ENCODE measurements at regions not wholly inside any gene's neighbourhood (a gene's known extent, or its start where the extent isn't known, plus 50 kb on each side); places are given as distances from the start of the nearest gene placed in this dataset.

DNA sequence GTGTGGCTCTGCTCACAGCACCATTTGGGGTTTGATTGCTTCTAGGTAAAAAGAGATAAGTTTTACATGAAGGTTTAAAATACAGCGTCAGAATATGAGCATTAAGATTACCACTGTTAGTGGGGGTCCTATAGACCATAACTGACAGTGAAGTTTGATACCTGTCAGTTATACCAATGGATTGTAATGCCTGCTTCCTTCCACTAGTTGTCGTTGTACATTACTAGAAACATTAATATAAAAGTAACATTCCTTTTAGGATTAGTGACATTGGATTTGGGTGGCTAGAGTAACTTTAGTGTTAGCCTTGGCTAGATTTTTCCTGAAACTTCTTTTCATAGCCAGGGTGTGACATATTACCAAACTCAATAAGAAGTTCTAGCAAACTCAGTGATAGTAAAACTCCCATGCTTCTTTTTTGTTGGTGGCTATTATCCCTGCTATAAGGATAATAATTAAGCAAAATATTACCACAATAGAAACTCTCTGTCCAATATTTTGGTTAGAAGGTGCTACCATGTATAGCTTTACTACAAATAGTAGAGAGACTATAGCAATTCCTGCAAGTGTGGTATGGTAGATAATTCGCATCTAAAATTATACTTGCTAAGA is 57.1 kb downstream of the FAM181B start:
- DNase-seq (ENCODE audit: low read depth in 2 of 2): no peak

DNA sequence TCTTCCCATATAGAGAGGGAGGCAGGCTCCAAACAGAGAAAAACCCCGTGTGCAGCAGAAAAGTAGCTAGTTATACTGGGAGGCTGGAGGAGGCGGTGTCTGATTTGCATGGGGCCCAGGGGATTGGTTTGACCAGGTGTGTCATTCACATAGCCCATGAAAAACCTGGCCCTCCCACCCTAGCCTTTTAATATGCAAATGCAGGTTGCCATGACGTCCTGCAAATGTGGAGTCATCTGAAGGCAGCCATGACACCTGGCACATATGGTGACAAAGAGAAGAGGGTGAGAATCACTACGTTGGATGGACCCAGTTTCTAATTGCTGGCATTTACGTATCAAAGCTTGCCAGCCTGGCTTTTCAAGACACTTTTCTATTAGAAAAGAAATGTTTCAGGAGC is 57.8 kb downstream of the FAM181B start:
- DNase-seq (ENCODE audit: low read depth in 2 of 2): no peak

DNA sequence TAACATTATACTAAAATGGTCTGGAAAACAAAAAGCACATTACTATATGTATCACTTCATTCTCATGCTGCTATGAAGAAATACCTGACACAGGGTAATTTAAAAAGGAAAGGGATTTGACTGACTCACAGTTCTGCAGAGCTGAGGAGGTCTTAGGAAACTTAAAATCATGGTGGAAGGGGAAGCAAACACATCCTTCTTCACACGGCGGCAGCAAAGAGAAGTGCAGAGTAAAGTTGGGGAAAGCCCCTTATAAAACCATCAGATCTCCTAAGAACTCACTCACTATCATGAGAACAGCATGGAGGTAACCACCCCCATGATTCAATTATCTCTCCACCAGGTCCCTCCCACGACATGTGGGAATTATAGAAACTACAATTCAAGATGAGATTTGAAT is 60.0 kb downstream of the FAM181B start:
- DNase-seq (ENCODE audit: low read depth in 2 of 2): no peak

DNA sequence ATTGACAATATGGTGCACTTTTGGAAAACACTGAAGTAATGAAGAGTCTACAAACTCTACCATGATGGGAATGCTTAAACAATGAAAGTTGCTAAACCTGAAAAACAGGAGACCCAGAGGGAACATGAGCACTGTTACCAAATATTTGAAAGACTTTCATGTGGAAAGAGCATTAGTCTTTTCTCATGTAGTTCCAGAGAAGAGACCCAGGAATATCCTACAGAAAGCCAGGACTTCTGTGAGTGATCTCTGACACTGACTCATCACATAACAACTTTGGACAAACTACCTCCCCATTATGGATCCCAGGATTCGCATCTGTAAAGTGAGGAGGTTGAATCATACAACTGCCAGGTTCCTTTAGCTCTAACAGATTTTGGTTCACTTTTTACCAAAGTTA is 62.2 kb downstream of the FAM181B start:
- DNase-seq (ENCODE audit: low read depth in 2 of 2): no peak

DNA sequence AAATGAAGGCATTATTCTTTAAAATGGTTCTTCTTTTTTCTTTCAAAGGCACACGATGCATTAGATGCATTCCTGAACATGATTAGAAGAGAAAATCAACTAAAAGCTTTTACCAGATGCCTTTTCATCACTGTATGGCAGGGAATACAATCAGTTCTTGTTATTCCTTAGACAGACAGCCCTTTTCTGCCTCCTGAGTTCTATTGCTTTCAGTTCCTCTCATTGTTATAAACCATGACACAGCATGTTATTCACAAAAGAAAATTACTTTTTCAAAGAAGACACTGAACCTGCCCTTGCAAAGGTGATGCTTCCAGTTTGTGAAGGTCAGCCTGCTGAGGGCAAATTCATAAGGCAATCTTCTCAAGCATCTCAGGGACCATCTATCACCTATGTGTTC is 70.1 kb downstream of the FAM181B start:
- DNase-seq (ENCODE audit: low read depth in 2 of 2): no peak

DNA sequence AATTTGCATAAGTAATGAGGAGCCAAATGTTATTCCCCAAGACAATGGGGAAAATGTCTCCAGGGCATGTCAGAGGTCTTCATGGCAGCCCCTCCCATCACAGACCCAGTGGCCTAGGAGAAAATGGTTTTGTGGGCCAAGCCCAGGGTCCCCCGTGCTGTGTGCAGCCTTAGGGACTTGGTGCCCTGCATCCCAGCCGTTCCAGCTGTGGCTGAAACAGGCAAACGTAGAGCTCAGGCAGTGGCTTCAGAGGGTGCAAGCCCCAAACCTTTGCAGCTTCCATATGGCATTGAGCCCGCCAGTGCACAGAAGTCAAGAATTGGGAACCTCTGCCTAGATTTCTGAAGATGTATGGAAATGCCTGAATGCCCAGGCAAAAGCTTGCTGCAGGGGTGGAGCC is 79.9 kb downstream of the FAM181B start:
- DNase-seq (ENCODE audit: low read depth in 2 of 2): no peak

DNA sequence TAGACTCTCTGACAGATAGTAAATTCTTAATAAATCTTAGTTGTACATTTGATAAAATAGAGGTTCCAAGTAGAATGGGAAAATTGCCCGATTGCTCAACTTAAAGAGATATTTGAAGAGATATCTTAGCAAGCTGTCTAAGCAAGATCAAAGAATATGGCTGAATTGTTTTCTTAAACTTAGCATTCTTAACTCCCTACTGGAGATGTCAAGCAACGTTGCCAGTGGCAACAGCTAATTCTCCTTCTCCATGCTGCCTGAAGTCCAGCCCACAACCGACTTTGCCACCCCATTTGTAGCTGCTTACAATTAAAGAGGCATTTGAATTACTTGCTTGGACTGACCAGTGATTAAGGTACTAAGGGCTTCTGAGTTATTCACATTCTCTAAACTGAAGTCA is 94.4 kb downstream of the FAM181B start:
- no peak for DNase-seq (ENCODE audit: low read depth in 2 of 2)

DNA sequence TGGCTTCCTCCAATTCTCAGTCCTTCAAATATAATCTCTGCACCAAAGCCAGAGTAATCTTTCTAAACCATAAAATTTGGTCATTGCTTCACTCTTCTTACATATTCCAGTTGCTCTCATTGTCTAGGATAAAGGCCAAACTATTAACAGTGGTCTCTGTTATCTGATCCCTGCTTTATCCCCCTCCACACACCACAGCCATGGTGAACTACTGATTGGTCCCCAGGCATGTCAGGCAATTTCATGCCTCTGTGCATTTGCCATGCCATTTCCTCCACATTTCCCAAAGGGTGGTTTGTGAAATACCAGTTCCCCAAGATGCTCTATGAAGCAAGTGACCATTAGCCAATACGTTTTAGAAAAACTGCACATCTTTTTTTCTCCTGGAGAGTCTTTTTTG is 97.0 kb downstream of the FAM181B start:
- no peak for DNase-seq (ENCODE audit: low read depth in 2 of 2)

DNA sequence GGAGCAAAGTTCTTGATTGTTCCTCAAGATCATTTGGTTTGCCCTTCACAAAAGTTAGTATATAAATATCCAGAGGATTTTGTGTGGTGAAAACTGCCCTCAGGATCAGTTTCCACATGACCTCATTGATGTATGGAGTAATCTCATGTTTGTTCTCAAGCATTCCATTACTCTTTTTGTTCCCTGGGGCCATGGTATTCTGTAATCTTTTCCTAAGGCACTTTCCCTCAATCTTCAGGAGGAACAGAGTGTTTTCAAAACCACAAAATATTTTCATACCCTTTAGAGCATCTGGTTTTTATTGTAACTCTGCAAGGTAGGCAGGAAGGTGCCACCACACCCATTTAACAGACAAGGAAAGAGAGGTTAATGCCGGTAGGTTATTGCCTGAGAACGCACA is 99.6 kb downstream of the FAM181B start:
- no peak for DNase-seq (ENCODE audit: low read depth in 2 of 2)

DNA sequence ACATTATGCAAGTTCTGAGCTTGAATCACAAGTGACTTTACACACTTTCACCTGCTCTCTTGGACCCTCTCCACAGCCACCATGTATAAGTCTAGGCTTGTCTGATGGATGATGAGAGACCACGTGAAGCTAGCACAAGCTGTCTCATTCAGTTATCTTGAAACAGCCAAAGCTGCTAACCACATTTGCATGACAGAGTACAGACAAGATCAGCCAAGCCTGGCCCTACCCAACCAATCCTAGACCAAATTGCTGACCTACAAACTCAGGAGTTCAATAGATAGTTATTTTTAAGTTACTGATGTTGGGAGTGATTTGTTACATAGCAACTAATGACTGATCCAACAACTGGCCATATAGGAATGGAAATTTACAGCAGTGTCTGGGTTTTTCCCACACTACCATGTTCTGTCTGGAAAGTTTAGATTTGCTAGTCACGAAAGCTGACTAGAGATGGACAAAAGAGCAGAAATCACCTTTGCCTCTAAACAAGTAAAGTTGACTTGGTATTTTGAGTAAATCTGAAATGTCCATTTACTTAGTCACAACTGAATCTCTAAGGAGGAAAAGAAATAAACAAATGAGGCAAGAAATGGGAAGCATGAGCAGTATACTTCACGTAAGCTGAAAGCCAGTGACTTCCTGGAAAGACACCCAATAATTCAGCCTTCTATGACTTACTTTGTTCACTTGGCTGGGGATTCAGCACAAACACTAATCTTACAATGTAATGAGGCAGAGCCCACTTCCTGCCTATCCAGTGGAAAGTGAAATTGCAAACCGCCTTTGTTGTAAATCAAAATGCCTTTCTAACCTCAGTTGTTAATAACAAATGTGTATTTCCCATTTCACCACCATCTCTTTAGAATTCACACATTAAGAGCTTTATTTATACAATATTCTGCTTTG is 101.7 kb downstream of the FAM181B start:
- no peak for DNase-seq (ENCODE audit: low read depth in 2 of 2)

DNA sequence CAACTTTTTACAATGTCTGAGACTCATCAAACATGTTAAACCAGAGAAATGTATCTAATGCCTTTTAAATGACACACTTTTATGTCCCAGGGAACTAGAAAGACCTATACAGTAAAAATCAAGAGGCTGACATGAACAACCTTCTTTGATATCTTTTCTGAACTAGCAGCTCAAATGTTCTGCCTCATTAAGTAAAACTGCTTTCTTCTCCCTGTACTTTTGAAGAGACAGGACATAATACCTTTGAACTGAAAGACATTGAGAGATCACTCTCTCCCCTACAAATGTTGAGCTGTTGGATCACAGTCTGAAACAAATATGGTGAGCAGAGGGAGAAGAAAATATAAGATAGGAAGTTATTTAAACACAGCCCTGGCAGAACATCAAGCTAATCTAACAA is 123.0 kb downstream of the FAM181B start:
- no peak for DNase-seq (ENCODE audit: low read depth in 2 of 2)

DNA sequence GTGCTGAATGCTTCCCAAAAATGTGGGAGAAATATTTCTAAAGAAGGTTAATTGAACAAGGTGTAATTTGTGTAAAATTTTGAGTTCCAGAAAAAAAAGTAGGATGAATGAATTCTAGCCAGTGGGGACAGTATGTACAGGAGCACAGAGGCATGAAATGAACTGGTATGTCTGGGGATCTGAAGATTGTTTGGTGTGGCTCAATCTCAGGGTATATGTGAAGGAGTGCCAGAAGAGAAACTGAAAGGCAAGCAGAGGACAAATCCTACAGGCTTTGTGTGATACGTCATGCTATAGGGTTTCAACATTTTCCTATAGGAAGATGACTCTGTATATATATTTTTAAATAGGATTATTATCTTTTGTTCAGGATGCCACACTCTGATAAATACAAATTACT is 126.9 kb downstream of the FAM181B start:
- no peak for DNase-seq (ENCODE audit: low read depth in 2 of 2)

DNA sequence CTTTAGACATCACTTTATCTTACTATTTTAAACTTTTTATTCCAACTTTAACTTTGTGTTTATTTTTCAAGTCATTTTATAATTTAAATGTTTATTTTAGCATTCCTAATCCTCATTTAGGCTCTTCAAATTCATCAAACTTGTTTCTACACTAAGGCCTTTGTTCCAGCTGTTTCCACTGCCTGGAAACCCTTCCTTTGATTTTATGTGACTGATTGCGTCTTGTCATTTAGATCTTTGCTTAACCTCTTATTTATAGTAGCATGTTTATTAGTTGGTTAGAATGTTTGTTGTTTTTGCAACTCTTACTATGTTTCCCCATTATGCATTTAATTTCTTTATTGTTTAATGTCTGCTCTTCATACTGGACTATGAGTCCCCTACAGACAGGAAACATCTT is 132.0 kb downstream of the FAM181B start:
- no peak for DNase-seq (ENCODE audit: low read depth in 2 of 2)

DNA sequence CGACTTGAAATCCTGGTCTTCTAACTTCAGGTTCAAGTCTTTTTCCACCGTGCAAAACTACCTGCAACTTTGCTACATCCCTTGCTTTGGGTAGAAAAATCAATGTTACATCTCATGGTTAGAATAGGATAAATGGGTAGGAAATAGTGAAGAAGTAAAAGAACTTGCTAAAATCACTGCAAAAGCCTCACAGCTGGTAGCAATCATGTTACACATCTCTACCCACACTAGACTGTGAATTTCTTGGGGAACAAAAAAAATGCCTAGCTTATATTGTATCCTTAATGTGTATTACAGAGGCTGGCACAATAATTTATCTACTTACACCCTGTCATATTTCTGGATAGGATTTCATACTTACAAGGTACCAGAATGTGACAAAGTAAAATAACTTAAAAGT is 133.8 kb downstream of the FAM181B start:
- no peak for DNase-seq (ENCODE audit: low read depth in 2 of 2)

DNA sequence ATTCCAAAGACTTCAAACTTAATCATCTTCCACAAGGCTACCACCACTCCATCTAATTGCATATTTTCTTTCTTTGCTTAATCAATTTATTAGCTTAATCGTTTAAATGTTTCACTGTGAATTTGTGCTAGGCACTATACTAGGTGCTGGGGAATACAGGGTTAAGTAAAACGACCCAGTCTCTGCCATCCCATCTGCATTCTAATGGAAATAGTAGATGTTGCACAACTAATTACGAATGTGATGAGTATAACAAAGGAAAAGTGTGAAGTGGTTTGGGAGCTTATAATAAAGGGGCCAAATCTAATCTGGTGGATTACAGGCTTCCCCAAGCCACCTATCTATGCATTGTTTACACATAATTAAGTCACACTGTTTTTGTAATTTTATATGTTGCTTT is 147.1 kb downstream of the FAM181B start:
- DNase-seq (ENCODE audit: low read depth in 2 of 2): no peak

DNA sequence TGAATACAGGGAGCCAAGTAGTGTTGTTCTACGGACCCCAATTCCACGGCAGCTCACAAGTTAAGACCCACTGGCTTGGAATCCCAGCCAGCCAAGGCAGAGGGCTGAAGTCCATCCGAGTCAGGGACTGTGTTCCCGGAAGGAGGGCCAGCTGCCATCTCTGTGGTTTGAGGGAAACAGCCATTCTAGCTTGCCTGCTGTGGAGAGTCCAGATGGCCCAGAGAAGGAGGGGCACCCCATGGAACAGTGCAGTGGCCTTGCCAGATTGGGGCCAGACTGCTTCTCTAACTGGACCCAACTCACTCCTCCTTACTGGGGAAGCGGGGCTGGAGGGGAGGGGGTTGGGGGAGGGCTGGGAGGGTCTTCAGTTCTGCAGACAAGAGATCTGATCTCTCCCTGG is 156.4 kb downstream of the FAM181B start:
- no peak for DNase-seq (ENCODE audit: low read depth in 2 of 2)

DNA sequence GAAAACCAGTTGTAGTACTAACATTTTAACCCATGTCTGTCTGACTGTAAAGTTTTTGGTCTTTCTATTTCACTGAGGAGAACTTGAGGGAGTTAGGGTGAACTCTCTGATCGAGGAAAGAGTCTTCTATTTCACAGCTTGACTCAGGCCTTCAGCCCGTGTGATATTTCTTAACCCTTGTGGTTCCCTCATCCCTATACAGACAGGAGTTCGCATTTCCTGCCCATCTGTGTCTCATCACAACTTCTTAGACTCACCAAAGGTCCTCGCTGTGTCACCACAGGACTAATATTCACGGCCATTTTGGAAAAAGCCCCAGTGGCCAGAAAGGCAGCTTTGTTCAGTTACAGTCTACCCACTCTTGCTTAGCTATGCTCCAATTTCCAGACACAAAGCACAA is 172.8 kb downstream of the FAM181B start:
- DNase-seq (ENCODE audit: low read depth in 2 of 2): no peak

DNA sequence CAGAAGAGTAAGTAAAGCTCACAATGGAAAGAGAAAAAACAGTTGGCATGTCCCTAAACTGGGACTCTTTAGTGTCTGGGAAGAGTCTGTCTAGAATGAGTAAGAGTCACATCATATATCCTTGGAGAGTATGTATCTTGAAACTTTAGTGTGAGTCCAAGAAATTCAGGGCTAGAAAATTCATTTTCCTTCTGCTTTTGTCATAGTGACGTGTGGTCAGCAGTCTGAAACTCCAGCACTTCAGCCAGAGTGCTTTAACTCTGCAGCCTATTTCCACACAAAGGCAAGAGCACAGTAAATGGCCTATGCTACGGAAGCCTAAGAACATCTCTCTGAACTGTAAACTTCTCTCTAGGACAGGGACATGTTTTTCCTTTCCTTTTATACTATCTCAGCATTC is 174.1 kb downstream of the FAM181B start:
- DNase-seq (ENCODE audit: low read depth in 2 of 2): no peak

DNA sequence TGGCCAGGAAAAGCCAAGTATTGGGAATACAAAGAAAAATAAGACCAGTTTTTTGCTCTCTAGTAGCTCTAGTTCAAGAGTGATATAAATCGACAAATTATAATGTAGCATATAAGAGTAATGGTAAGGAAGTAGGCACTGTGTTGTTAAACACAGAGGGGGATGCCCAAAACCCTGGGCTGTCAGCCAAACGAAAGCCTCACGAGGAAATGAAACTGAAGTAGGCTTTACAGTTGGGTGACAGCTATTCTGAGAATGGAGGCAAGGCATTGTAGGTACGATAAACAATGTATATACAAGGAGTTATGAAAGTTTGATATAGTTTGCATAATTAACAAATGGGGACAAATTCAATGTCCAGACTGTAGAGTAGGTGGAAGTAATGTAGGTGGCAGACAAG is 176.4 kb downstream of the FAM181B start:
- no peak for DNase-seq (ENCODE audit: low read depth in 2 of 2)

DNA sequence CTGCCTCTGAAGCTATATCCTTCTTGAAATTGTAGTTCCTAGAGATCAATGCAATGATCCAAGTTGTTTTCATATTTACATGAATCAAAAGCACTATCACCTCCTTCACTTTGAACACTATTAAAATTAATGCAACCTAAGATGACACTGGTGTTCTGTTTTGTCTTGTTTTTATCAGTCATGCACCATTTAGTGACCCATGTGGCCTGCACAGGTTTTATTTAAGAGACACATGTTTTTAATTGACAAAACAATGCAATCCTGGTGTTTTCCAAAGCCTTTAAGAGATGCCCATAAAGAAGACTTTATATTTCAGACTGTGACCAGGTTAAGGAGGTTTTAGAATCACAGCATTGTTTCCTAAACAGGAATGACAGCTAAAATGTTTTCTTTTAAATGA is 177.5 kb downstream of the FAM181B start:
- no peak for DNase-seq (ENCODE audit: low read depth in 2 of 2)

DNA sequence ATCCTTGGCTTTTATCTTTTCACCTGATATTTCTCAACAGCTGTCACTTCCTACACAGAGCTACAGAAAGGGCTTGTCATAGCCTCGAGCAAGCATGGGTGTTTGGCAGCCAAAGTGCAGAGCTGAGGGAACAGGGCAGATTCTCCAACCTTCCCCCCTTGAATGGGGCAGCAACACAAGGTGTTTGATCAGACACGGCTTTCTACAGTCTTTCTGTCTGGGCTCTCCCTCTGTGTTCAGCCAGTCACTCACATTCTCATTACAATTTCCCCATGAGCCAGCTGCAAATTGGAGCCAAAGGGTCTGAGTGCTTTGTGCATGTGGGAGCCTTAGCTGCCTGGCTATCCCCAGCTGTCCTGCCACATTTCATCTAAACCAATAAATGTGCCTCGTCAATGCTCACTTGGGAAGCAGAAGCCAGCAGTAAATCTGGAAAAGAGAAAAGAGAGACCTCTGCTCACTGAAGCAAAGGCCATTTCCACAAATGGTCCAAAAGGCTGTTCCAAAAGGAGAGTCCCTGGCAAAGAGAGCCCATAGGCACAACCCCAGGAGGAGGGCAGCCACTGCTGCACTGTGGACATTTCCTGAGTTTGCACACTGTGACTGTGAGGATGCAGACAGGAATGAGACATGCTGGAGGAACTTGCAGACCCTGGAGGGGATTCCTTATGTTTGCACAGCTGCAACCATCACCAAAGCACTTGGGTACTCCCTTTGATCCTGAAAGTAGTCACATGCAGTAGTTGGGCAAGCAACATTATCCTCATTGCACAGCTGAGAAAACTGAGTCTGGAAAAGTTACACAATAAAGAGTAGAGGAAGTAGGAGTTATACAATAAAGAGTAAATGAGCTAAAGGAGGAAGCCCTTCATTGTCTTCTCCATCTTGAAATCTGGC is 186.8 kb downstream of the FAM181B start:
- no peak for DNase-seq (ENCODE audit: low read depth in 2 of 2)

DNA sequence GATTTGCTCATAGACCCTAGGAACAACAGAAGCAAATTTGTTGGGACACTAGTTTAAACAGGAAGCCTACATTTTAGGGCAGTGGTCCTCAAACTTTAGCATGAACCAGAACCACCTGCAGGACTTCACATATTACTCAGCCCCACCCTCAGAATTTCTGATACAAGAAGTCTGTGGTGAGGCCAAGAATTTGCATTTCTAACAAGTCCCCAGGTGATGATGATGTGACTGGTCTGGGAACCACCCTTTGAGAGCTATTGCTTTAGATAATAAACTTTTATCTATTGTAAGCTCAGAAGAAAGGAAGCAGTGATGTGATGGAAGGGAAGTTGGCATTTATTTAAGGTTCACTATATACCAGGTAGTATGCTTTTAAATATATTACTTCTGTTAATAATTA is 194.0 kb downstream of the FAM181B start:
- DNase-seq (ENCODE audit: low read depth in 2 of 2): no peak

DNA sequence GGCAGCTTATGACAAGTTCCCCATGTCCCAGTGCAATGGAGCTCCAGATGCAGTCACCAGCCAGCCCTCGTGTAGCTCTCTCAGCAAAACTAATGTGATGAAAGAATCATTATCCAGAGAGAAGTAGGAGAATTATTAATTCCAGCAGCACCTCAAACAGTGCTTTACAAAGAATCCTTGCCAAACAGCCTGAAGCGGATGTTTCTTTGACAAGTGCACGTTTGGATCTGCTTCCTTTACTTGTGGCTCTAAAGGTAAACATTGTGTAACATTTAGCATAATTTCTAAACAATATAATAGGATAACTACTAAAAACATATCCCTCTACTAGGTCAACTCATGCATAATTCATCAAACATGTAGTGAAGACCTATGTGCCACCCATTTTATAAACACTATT is 197.0 kb downstream of the FAM181B start:
- DNase-seq (ENCODE audit: low read depth in 2 of 2): no peak
